Eye (tissue), 1 donor: ENCODE measurements at regions not wholly inside any gene's neighbourhood (a gene's known extent, or its start where the extent isn't known, plus 50 kb on each side); places are given as distances from the start of the nearest gene placed in this dataset.
A peak's percentile ranks its signal among the peaks of the same experiment; 100 is the strongest.
"Not testable (repeated sequence)": the region's sequence is repeated elsewhere in the genome, so short reads cannot be mapped to it uniquely, and the experiment has no call there.

Source experiments
- DNase-seq: peaks from one replicate; pipeline ENCODE4 v3.0.0-alpha.2; 2015

DNA sequence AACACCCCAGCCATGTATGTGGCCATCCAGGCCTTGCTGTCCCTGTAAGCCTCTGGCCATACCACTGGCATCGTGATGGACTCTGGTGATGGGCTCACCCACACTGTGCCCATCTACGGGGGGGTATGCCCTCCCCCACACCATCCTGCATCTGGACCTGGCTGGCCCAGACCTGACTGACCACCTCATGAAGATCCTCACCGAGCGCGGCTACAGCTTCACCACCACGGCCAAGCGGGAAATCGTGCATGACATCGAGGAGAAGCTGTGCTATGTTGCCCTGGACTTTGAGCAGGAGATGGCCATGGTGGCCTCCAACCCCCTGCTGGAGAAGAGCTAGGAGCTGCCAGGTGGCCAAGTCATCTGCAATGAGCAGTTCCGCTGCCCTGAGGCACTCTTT is 80.4 kb upstream of the ZCCHC2 start:
- DNase-seq: no peak

DNA sequence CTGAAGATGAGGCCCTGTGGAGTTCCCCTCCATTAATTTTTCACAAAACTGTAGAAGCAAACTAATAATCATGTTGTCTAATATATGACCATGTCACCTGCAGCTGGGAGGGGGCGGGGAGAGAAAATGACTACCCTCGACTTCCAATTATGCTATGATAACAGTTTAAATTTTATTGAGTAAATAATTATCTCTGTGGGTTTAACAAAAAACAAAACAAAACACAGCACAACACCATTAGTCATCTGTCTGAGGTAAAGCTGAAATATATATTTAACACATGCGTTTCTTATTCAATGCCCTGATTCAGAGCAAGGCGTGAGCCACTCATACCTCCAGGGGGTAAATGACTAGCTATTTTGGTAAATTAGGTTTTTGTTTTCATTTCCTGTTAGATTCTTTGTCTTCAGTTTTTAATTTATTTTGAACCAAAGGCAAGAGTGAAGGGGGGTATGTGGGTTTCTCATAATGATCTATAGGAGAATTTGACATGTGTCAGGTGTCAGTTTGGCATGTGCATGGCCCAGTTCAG is 77.4 kb upstream of the ZCCHC2 start:
- DNase-seq: no peak

DNA sequence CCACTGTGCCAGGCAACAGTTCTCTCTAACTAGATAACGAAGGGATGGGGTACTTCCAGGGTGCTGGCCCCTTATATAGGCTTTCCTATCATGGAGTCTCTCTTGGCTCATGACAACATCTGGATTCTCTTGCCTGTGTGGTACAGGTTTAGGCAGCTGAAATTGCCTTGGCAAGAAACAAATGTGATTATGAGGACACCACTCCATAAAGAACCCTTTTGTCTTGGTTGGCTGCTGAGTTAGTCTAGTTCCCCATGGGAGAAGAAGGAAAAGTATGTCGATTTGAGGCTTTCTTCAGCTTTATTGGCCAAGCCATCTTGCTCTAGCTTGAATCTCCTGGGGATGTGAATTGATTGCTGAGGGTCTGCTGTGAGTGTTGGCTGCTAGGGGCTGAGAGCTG is 76.3 kb upstream of the ZCCHC2 start:
- DNase-seq: no peak

DNA sequence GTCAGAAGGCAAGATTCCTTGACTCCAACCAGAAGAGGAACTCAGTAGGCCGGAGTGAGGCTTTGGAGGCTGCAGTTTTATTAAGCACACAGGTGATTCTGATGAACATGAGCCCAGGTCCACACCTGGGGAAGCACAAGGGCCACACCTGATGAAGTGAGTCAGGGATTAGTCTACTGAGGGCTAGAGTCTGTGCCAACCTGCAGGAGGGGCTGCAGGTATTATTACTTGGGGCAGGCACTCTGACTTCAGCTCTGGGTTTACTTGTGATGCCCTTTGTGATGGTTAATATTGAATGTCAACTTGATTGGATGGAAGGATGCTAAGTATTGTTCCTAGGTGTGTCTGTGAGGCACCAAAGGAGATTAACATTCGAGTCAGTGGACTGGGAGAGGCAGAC is 75.2 kb upstream of the ZCCHC2 start:
- DNase-seq: no peak

DNA sequence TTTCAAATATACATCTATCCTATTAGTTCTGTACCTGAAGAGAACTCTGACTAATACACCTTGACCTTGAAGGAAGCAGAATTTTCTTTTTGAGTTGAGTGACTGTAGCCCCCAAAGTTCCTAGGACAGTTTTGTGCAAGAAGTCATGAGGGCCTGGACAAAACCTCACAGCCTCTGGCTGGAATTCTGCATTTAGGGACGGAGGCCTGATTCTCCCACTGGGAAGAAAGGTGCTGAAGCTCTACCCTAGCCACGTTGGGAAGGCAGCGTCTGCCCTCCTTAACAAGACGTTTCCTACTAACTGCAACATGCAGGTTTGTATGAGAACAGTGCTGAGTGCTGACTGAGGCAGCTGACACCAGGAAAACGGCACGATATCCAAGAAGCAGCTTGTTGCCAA is 74.4 kb upstream of the ZCCHC2 start:
- DNase-seq: no peak

DNA sequence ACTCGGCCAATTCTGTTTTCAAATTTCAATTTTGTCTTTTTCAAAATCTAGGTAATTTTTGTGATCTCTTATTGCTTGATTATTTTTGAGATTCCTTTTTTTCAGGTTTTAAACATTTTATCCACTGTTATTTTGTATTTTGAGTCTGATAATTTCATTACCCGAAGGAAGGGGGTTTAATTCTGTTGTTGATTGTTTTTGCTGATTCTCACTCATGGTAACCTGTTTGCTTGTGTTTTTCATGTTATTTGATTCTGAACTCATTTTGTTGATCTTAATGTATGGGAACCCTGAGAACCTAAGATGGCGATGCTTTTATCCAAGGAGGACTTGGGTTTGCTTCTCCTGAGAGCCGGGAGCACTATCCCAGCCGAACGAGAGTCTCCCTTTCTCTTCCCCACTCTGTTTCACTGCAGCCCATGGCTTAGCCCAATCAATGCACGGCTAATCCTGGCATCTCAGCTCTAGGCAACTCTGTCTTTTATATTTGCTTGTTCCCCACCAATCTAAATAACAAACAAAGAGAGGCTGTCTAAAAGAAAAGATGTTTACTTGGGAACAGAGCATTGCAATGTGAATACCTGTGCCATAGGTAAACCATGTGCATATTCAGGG is 73.2 kb upstream of the ZCCHC2 start:
- no peak for DNase-seq

DNA sequence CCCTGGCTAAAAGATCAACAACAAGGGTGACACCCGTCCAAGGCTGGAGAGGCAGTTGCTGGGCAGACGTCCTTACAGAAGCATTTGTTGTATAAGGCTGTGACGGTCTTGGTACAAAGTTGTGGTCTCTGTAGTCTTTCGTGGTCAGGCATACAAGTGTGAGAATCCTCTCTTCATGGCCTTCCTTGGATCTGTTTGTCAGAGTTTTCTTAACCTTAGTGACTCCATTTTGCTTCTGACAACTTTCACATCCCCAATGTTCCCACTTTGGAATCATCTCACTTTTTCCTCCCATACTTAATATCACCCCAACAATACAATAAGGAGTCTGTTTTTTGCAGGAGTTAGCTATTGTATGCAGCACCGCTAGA is 72.7 kb upstream of the ZCCHC2 start:
- no peak for DNase-seq

DNA sequence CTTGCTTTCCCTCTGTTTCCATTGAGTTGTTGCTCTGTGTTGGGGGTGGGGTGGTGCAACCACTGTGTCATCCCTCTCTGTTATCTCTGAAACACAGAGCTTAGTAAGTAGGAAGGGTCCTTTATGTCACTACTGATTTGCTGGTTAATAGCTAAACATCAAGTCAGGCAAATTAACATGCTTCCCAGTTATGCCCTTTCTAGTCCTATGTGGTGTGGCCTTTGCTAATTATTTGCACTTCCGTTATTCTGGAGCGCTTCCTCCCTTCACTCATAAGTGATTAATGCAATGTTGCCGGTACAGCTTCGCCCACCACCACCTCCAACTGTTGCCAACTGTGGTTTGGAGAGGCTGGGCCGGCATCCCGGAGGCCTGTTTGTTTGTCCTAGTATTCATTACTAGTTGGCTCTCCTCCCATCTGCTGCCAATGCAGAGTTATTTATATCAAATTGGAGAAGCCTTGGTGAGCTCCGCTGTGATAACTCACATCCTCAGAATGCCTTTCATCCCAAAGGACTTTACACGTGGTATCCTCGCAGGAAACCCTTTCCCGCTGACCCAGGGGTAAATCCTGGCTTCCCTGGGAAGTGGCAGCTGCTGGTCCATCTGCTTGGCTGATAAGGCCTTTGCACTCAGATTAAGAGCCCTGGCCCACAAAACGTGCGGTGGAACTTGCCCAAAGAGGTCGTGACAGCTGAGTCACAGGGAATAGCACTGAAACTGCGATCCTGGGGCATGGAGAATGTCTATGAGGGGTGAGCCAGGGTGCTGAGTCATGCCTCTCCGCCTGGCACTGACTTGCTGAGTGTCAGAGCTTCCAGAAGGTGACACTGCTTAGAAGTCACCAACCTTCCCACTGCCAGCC is 72.0 kb upstream of the ZCCHC2 start:
- DNase-seq: peak; percentile 76

DNA sequence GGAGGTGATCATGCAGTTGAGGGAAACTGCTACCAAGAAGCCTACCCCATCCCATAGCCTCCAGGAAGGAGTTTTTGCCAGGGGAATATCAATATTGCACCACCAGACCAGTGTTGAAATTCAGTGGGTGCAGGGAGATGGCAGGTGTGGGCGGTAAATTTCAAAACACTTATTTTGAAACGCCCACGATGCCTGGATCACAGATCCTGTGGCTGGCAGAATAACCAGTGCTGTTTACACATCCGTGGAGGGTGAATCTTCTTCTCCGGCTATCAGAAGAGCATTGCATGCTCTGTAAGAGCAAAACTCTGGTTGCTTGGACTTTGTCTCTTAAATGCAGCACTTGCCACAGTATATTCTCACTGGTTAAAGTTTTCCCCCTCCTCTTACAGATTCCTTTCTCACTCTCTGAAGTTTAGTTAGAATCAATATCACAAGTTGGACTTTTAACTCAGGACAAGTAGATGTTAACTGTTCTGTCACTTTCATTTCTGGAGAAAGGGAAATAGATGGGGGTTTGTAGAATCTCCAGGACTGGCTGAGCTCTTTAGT is 70.5 kb upstream of the ZCCHC2 start:
- no peak for DNase-seq

DNA sequence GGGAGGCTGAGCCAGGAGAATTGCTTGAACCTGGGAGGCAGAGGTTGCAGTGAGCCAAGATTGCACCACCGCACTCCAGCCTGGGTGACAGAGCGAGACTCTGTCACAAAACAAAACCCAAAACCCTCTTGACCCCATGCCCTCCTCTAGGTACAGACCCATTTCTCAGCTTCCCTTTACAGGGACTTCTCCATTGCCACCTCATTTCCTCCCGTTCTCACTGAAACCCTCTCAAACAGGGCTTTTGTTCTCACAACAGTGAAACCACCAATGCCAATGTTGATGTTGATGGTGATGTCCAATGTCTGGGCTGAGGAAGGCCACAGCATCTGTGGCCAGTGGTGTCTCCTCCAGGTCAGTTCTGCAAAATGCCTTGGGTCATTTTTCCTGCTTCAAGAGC is 69.0 kb upstream of the ZCCHC2 start:
- DNase-seq: no peak

DNA sequence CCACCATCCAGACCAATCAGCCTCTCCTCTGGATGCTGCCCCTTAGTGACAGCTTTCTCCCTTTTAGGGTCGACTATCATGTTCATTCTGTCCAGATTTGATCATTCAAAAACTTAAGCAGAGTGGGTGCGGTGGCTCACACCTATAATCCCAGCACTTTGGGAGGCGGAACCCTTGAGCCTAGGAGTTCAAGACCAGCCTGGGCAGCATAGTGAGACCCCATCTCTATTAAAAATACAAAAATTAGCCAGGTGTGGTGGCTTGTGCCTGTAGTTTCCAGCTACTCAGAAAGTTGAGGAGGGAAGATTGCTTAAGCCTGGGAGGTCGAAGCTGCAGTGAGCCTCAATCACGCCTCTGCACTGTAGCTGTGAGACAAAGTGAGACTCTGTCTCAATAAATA is 68.3 kb upstream of the ZCCHC2 start:
- DNase-seq: no peak

DNA sequence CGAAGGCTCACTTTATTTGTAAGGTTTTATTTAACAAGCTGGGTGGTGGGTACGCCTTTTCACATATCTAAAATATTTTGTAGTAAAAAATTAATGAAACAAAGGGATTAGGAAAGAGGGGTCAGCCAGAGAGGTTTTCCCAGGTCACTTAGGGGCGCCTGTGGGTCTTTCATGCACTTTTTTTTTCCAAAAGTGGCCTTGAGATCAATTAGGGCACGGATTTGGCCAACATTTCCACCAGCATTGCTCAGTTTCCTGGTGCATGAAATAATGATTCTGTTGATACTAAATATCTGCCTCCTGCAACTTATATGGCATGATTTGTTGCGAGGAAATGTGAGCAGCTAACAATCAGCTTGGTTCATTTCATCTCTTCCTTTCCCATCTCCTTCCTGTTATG is 67.6 kb upstream of the ZCCHC2 start:
- no peak for DNase-seq

DNA sequence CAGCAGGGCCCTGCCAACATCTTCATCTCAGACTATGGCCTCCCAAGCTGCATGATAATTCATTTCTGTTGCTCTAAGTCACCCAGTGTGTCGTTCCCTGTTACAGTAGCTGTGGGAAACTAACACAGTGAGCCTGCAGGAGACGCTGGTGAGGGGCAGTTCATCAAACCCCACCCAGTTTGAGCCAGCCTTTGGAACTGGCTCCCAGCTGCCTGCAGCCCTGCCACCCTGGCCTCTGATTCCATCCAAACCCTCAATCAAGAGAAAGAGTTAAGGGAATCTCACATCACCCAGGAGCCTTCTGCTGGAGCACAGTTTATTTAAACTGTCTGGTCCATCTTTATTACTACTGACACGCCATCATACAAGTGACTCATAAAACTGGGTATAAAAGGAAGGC is 64.9 kb upstream of the ZCCHC2 start:
- DNase-seq: no peak

DNA sequence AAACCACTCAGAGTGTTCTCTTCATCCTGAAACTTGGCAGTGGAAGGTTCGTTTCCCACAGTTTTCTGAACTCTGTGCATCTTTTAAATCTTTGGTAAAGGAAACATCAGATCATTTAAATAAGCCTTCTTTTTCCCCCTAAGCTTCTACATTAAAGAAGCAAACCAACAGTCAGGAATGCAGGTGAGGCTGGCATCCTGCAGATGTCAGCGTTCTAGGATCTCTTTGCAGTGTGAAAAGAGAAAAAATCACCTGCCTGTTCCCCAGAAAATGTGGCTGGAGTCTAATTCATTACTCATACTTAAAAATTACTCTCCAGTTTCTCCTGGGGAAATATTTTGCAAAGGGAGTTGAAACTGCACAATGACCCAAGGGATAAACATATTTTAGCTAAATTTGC is 64.5 kb upstream of the ZCCHC2 start:
- DNase-seq: no peak

DNA sequence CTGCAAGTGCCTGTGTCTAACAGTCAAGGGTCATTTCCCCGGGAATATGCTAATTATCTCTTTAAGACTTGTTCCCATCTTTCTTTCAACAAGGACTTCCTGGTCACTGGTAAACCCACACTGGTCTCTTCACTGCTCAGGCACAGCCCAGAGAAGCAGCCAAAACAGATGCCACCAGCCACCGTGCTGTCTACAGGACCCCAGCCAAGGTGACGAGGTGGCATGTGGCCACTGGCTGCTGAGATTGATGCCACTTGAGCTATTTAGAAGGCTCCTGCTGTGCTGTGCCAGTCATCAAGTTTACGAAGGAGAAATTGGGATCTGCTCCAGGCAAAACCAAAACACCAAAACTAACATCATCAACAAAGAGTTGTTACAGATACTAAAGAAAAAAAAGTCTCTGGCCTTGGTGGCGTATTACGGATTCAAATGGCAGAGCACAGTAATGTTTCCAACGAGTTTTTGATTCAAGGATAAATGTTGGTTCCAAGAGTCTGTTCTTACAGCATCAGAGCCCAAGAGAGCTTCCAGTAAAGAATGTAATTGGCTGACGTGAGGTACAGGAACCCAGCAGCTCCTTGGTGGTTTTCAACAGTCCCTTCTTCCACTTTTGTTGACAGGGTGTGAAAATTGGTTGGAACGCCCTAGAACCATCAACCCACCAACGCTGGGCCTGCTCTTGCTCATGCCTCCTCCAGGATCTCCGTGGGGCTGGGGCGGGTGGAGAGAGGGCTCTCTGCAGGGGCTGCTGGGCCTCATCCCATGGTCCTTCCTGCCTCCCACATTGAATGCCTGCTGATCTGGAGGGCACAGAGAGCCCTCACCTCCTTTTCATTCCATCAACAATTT is 63.7 kb upstream of the ZCCHC2 start:
- DNase-seq: no peak

DNA sequence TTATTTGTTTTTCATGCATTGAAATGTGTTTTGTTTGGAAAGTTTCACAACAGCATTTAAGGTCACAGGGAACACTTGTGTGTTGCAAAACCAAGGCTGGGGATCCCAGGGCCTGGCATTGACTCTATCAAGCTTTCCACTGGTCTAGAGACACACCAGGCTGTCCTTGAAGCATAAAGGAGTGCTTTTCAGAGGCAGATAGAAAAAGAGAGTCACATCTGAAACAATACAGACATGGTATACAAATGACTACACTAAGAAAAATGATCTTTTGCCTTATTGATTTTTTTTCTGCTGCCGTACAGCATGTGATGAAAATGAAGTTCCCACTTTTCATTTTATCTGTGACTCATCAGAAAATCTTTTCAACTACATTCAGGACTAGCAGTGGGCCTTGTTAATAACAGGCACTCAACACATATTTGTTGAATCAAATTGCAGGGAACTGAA is 61.9 kb upstream of the ZCCHC2 start:
- no peak for DNase-seq

DNA sequence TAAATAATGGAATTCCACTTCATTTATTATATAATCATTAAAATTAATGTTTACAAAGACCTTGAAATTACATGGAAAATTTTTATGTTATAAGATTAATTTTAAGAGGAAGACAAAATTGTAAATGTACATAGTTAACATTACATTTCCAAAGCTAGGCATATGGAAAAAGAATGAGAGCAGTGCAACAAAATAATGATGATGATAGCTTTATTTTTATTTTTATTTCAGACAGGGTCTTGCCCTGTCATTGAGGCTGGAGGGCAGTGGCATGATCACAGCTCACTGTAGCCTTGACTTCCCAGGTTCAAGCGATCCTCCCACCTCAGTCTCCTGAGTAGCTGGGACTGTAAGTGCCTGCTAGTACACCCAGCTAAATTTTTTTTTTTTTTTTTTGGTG is 61.2 kb upstream of the ZCCHC2 start:
- DNase-seq: no peak

DNA sequence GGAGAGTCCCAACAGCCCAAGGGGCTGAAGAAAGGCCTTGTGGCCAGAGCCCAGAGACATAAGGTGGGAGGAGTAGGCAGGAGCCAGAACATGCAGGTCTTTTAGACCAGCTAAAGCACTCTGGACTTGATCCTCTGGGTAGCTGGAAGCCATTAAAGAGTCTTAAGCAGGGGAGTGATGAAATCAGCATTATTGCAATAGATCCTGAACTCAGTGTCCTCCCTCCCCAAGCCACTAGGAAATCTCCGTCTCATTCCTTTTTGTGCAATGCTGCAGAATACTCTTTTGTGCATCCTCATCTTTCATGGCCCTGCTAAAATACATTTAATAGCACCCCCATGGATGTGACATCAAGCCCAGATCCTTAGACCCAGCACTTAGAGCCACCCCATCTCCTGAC is 58.6 kb upstream of the ZCCHC2 start:
- DNase-seq: no peak

DNA sequence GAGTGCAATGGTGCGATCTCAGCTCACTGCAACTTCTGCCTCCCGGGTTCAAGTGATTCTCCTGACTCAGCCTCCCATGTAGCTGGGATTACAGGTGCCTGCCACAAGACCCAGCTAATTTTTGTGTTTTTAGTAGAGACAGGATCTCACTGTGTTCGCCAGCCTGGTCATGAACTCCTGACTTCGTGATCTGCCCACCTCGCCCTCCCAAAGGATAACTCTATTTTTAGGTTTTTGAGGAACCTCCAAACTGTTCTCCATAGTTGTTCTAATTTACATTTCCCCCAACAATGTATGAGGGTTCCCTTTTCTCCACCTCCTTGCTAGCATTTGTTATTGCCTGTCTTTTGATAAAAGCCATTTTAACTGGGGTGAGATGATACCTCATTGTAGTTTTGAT is 53.7 kb upstream of the ZCCHC2 start:
- not testable (repeated sequence) for DNase-seq
